SHP77 (cell line): ENCODE measurements at regions not wholly inside any gene's neighbourhood (a gene's known extent, or its start where the extent isn't known, plus 50 kb on each side); places are given as distances from the start of the nearest gene placed in this dataset.

Source experiments
- DNase-seq, 2 experiments: peaks; one replicate each; lab custom pipeline; 2025; lab: John Stamatoyannopoulos, UW

GRCh38 chr9:13552606-13553215, 273.2 kb upstream of the MPDZ start:
- DNase-seq = peak; percentile 61 to 74

GRCh38 chr9:13550519-13550918, 271.0 kb upstream of the MPDZ start:
- no peak for DNase-seq

DNA sequence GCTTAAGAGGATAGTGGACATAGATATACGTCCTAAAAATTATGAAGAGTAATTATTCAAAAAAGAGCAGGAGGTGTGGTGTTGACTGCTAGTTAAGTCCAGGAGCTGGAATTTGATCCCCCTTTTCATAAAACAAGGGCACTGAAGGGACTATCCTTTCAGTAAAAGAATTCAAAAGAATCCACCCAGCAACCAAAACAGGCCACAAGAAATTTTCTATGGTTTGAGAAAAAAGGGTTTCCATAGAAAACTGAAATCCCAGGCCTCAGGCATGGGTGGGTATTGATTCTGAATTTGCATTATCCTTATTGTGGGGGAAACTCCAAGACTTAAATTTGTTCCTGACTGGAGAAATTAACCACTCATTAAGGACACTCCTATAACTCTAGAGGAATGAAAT, 269.0 kb upstream of the MPDZ start:
- no peak for DNase-seq

DNA sequence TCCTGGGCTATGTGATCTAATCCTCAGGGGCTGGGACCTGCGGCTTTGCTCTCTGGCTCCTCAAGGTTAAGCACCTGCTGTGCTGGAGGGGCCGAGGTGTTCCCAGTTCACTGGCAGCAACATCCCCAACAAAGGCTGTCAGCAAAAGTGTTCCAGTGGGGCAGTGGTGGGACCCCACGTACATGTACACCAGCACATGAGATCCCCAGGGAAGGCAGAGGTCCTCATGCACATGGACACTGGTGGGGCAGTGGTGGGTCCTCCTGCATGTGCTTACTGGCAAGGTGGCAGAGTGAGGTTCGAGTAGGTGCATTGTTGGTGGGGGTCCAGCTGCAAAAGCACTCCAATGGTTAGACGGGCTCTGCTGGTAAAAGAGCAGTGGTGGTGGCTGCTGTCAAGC, 255.6 kb upstream of the MPDZ start:
- DNase-seq = no peak

GRCh38 chr9:13534006-13534405, 254.5 kb upstream of the MPDZ start:
- no peak for DNase-seq

DNA sequence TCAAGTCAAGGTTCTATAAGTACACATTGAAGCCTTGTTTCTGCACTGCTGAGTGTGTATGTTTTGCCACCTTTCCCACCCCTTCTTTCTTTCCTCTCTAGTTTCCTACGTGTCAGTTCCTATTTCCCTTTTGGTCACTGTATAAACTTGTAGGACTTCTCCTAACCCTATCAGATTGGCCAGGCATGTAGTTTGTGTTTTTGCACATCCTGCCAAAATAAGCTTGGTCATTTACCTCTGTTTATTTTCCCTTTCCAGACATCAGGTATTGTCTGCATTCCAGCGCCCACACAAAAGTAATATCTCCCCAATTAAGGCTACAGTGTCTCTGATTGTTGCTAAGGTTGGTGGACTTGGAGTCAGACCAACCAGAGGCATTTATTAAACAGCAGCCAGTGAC, 252.9 kb upstream of the MPDZ start:
- no peak for DNase-seq

DNA sequence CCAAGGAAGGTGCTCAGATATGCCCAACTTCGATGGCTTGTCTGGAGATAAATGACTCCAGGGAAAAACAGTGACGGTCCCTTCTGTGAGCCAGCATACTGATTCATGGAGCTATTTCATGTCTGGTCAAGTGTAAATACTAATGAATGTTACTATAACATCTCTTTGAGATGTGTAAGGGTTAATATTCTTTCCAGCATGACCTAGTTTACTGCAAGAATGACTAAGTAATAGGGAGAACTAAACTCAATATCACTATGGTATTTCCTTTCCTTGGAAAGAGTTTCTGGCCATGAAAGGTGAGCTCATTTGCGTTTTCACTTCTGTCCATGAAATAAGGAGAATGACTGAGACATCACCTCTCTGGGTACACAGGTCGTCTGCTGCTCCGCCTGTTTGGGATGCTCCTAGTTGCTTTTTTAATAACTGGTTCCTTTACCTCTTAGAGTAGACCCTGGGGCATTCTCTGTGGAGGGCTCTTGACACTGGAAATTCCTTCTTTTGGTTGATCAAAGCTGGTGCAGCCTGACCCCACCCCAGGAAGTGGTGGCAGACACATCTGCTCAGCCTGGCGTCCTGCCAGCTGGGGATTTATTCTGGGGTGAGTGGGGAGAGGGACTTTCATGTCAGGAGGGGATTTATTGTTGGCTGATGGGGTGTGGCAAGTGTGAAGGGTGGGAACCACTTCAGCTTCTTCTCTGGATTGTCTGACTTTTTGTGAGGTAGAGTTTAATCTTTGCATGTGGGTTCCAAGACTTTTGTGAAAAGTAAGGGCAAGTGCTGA, 250.0 kb upstream of the MPDZ start:
- DNase-seq = no peak

GRCh38 chr9:13524245-13524644, 244.8 kb upstream of the MPDZ start:
- DNase-seq = no peak

DNA sequence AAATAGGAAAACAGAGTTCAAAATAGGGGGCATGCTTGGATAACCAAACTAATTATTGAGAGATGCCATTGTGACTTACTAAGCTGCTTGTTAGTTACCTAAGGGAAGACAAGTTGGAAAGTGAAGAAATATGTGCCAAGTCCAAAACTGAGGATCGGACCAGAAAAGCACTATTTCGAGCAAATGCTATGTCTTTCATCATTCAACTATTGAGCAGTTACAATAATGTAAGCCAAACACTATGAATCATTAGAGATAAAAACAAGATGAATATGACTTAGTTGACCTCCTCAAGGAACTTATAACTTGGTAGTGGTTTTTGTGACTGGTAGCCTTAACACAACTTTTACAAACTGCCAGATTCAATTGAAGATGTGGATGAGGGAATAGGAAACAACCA, 240.6 kb upstream of the MPDZ start:
- DNase-seq = no peak

DNA sequence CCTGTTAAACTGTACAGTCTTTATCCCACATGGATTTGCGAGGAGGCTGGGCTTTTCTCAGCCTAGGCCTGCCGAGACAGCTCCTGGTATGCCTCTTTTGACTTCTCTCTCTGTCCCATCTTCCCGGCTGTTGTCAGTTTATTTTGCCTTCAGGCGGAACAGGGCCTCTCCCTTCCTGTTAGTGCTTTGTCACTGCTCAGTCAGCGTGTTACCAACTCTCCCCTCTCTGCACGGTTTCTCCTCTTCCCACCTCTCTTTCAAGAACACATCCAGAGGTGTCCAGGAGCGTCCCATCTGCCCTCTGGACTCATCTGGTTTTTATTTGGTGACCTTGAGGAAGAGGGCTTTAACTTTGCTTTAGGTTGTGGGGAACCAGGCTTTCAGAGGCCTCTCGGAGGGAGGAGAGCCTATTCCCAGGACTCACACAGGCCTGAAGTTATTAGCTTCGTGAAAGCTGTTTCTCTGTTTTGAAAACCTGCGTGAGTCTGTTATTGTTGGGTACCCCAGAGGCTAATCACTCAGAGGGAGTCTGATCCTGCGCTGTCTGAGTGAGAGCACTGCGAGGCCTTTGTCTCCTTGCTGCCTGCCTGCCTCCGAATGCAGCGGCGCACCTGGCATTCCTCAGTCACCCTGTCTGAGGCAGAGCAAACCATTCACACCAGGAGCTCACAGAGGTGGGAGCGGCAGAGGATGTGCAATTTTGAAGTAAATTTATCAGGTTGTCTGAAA, 234.4 kb upstream of the MPDZ start:
- DNase-seq = peak; percentile 44 to 65

DNA sequence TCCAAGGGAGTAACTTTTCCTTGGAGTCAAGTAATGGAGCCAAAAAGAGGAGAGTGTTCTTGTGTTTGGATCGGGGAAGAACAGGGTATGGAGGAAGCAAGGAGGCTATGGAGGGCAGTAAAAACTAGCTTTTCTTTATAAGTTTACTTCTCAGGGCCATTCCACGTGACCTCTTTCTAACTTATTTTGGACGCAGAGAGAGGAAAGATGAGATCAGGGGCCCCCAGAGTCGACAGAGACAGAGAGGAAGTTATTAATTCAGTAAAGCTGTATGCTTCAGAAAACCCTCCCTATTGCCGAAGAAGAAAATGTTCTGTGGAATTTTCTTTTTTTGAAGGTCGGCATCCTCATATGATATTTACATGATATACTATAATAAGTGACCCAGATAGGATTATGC, 233.8 kb upstream of the MPDZ start:
- no peak for DNase-seq

DNA sequence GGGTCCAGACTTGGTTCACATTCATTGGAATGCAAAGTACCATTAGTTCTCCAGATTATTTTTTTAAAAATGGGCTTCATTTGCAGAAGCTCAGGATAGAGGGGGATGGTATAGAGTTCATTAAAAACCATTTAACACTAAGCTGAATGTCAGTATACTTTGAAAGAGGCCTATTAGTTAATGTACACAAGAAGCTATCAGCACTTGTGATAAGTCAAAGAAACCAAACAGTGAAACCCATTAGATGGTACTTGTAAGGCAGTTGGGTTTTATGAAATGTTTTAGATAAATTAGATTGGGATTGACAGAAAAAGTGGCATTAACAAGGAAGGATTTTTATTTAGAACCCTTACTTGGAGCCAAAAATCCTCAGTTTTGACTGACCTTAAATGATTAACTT, 229.2 kb upstream of the MPDZ start:
- DNase-seq = no peak

DNA sequence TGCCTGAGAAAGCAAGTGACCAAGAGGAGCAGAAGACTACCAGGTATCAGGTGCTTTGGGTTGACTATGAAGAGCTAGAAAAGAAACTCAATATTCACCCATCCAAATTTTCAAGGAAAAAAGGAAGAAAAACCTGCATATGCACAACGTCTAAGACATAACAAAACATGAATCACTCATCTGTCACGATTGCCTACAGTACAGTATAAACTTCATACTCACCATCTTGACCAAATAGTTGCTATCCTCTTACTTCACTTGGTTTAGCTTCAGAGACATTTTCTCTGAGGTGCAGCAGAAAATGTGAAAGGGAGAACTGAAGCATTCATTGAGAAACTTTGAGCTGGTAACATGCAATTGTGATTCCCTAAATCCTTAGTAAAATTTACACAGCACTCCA, 228.6 kb upstream of the MPDZ start:
- DNase-seq = no peak

DNA sequence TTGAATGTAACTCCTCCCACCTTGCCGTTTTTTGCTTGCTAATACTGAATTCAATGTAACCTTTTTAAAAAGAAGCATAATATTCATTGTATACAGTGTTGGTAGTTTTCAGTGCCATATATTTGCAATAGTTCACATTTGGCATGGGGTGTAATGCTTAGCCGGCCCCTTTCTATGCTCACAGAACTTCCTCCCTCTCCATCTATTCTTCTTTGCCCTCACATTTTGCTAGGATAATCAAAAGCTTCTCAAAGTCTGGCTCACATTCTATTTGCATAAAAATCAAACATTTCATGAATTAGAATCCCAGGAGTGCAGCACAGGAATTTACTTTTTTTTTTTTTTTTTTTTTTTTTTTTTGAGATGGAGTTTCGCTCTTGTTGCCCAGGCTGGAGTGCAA, 226.3 kb upstream of the MPDZ start:
- DNase-seq = no peak

GRCh38 chr9:13503599-13503998, 224.1 kb upstream of the MPDZ start:
- no peak for DNase-seq

- no peak for DNase-seq
Observed at GRCh38 chr9:13502484-13502883, 223.0 kb upstream of the MPDZ start.

GRCh38 chr9:13501018-13501417, 221.5 kb upstream of the MPDZ start:
- no peak for DNase-seq

DNA sequence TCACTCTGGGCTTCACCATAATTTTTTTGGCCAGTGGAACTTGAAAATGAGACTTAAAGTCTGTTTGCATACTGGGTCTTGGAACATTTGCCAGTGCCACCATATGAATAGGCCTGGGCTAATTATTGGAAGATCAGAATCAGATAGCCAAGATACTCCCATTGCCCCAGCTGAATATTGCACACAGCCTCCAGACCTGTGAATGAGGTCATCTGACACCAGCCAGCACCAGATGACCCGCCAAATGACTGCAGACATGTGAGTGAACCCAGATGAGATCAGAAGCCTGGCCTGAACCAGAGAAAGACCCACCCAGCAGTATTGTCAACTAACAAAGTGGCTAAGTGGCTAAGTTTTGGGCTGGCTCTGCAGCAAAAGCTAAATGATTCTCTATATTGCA, 220.5 kb upstream of the MPDZ start:
- DNase-seq = no peak

DNA sequence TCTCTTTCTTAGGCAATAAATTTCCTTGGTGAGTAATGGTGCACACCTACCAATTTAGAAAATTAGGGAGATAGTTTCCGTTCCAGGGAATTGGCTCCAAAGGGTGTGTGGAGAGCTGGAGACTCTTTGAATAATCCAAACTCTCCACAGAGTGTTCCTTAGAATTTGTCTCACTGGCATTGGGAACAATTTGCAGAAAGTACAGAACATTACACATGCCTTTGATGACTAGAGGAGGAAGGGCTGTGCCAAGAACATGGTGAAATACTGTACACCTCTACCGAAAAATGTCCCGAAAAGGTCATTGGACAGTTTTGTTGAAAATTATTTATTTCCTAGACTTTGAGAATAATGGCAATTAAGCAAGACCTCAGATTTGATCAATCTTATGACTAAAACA, 214.2 kb upstream of the MPDZ start:
- no peak for DNase-seq

- no peak for DNase-seq
Observed at GRCh38 chr9:13491493-13492424, 212.3 kb upstream of the MPDZ start.

GRCh38 chr9:13491138-13491492, 211.6 kb upstream of the MPDZ start:
- DNase-seq = no peak

GRCh38 chr9:13487936-13488335, 208.4 kb upstream of the MPDZ start:
- DNase-seq = no peak
